ENCODE measurements at regions not wholly inside any gene's neighbourhood (a gene's known extent, or its start where the extent isn't known, plus 50 kb on each side); places are given as distances from the start of the nearest gene placed in this dataset.

DNA sequence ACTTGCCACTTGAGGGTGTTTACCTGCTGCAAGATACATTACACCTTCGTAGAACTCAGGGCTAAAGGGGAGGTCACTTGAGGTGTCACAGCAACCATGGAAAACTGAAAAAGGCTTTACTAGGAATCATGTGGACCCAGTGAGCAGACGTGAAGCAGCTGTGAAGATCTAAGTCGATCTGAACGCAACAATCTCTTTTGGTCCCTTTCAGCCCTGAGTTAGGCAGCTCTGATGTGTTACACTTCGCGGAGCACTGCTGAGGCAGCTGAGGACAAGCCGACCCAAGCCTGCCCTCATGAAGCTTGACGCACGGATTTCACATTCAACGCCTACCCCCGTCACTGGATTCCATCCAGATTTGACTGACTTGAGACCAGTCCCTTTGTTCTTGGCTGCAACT, 75.8 kb upstream of the NPAS2 start:
- Histone ChIP-seq H3K9me3 (replicated peaks; ENCODE audit: control insufficient read depth, insufficient read depth, low read length) (no peaks in the 10 kb centered on the region), H3K4me2 (ENCODE audit: insufficient read depth, low read length) (no peak overlapping the region), H2AFZ (ENCODE audit: low read depth, low read length) (no peak overlapping the region), H3K4me1 (ENCODE audit: control insufficient read depth, extremely low read depth, insufficient read depth, low read length) (no peaks in the 10 kb centered on the region), H3K9me1 (replicated peaks; ENCODE audit: control insufficient read depth, extremely low read depth, insufficient read depth, low read length) (no peaks in the 10 kb centered on the region), H3K36me3 (ENCODE audit: control insufficient read depth in 2 of 2, extremely low read depth in 1 of 2, insufficient read depth in 2 of 2, low read length in 2 of 2) (no peaks in the 10 kb centered on the region), H3K4me3 (replicated peaks in 1 of 3; ENCODE audit: insufficient read depth in 1 of 3, low read depth in 1 of 3, low read length in 3 of 3) (no peak overlapping the region), H3K27me3 (ENCODE audit: control insufficient read depth in 2 of 2, insufficient read depth in 2 of 2, low read length in 2 of 2) (peaks cover 0 to 1% of the 10 kb centered on the region in 2 experiments), H3K79me2 (ENCODE audit: control insufficient read depth, insufficient read depth, low read length) (no peaks in the 10 kb centered on the region), H3K27ac (ENCODE audit: insufficient read depth, low read depth, low read length) (no peak overlapping the region), H3K9ac (replicated peaks; ENCODE audit: extremely low read depth, insufficient read depth, low read length) (no peak overlapping the region), H4K20me1 (replicated peaks; ENCODE audit: control insufficient read depth, extremely low read depth, insufficient read depth, low read length) (no peaks in the 10 kb centered on the region)
- POLR2A ChIA-PET, result no interaction called here
- no peak for DNase-seq (ENCODE audit: low read depth, low spot score)
- intact Hi-C loops (cut with micrococcal nuclease) (no loop called here), dilution Hi-C loops (cut with MboI; ENCODE audit: extremely low pct_ligation_motif_present, low sequenced_read_pairs) (no loop called here)
- TF ChIP-seq MYC (IDR thresholded peaks at IDR 0.05; ENCODE audit: low read depth, low read length), result no peak
- no peak for TF ChIP-seq JUN (IDR thresholded peaks at IDR 0.05; ENCODE audit: borderline replicate concordance, insufficient read depth, insufficient read length, low read depth)
- TF ChIP-seq POLR2AphosphoS5 (IDR thresholded peaks at IDR 0.05; ENCODE audit: insufficient read depth, low read depth, low read length), result no peak
- TF ChIP-seq, protein P1, sequence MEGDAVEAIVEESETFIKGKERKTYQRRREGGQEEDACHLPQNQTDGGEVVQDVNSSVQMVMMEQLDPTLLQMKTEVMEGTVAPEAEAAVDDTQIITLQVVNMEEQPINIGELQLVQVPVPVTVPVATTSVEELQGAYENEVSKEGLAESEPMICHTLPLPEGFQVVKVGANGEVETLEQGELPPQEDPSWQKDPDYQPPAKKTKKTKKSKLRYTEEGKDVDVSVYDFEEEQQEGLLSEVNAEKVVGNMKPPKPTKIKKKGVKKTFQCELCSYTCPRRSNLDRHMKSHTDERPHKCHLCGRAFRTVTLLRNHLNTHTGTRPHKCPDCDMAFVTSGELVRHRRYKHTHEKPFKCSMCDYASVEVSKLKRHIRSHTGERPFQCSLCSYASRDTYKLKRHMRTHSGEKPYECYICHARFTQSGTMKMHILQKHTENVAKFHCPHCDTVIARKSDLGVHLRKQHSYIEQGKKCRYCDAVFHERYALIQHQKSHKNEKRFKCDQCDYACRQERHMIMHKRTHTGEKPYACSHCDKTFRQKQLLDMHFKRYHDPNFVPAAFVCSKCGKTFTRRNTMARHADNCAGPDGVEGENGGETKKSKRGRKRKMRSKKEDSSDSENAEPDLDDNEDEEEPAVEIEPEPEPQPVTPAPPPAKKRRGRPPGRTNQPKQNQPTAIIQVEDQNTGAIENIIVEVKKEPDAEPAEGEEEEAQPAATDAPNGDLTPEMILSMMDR (IDR thresholded peaks at IDR 0.05; ENCODE audit: extremely low read depth in 1 of 2, insufficient read depth in 1 of 2, low read depth in 1 of 2, low read length in 2 of 2), result no peak
- no peak for TF ChIP-seq GATA2 (IDR thresholded peaks at IDR 0.05; ENCODE audit: insufficient read depth, insufficient read length, low read depth, low read length)
- TF ChIP-seq FOS (IDR thresholded peaks at IDR 0.05; ENCODE audit: borderline replicate concordance, insufficient read depth, low read length), result no peak
- TF ChIP-seq MAX (IDR thresholded peaks at IDR 0.05; ENCODE audit: insufficient read depth, insufficient read length), result no peak
- no peak for TF ChIP-seq POLR2A (IDR thresholded peaks at IDR 0.05; ENCODE audit: low read depth, low read length)
- no peak for TF ChIP-seq EZH2 (IDR thresholded peaks at IDR 0.05; ENCODE audit: borderline replicate concordance, low read depth, low read length, severe bottlenecking)
- no peak for FAIRE-seq
- no TSS peak for BruUV-seq (replicated peaks)
- CTCF ChIA-PET, result no interaction called here
